GM12891 (cell line): ENCODE measurements at regions not wholly inside any gene's neighbourhood (a gene's known extent, or its start where the extent isn't known, plus 50 kb on each side); places are given as distances from the start of the nearest gene placed in this dataset.

ENCODE experiments used
- DNase-seq: peaks from one replicate; pipeline ENCODE4 v3.0.0; 2011; ENCODE audit warnings: low spot score; ENCODE audit not compliant: insufficient read length
- FAIRE-seq: peaks from 2 replicates; lab custom pipeline; 2011; peaks lifted over from hg19 to GRCh38; lab: Jason Lieb, UNC
- PAX5 ChIP-seq: IDR thresholded peaks from 2 replicates; pipeline ENCODE4 v1.6.1; 2011; ENCODE audit warnings: low read length, moderate library complexity, mild to moderate bottlenecking; ENCODE audit not compliant: insufficient read depth, severe bottlenecking
- POLR2A ChIP-seq: IDR thresholded peaks from 2 replicates; pipeline ENCODE4 v1.6.1; 2011; ENCODE audit warnings: low read depth, low read length, control low read depth
- POLR2AphosphoS5 ChIP-seq: IDR thresholded peaks from 2 replicates; pipeline ENCODE4 v1.6.1; 2011; ENCODE audit warnings: low read depth, low read length, control low read depth
- POU2F2 ChIP-seq: IDR thresholded peaks from 2 replicates; pipeline ENCODE4 v1.6.1; 2011; ENCODE audit warnings: low read depth, mild to moderate bottlenecking, control low read depth, low read length, moderate library complexity
- SPI1 ChIP-seq: IDR thresholded peaks from 2 replicates; pipeline ENCODE4 v1.6.1; 2011; ENCODE audit warnings: low read depth, low read length, control low read depth
- TAF1 ChIP-seq: IDR thresholded peaks from 2 replicates; pipeline ENCODE4 v1.6.1; 2011; ENCODE audit warnings: low read depth, low read length, control low read depth

- TF ChIP-seq POU2F2 (no peak), POLR2AphosphoS5 (no peak), PAX5 (no peak), POLR2A (no peak), SPI1 (no peak), TAF1 (no peak)
- DNase-seq, result no peak
- FAIRE-seq, result no peak
These were observed 404.4 kb upstream of the SOX11 start for GRCh38 chr2:5287558-5288334.

- TF ChIP-seq TAF1 (no peak), POU2F2 (no peak), SPI1 (no peak), POLR2A (no peak), POLR2AphosphoS5 (no peak), PAX5 (no peak)
- DNase-seq, result no peak
- no peak for FAIRE-seq
These were observed 401.2 kb upstream of the SOX11 start for GRCh38 chr2:5290900-5291546.

GRCh38 chr2:5304640-5305039 lies 387.5 kb upstream of the SOX11 start:
- TF ChIP-seq PAX5 (no peak), POLR2A (no peak), POLR2AphosphoS5 (no peak), SPI1 (no peak), TAF1 (no peak), POU2F2 (no peak)
- DNase-seq, result no peak
- FAIRE-seq, result no peak

GRCh38 chr2:5315041-5315440 lies 377.1 kb upstream of the SOX11 start:
- no peak for FAIRE-seq
- DNase-seq, result no peak
- TF ChIP-seq POU2F2 (no peak), PAX5 (no peak), POLR2A (no peak), TAF1 (no peak), SPI1 (no peak)

GRCh38 chr2:5315512-5315911 lies 376.7 kb upstream of the SOX11 start:
- DNase-seq (no peak), FAIRE-seq (no peak)
- TF ChIP-seq POLR2A (no peak), POU2F2 (no peak), POLR2AphosphoS5 (no peak)

- FAIRE-seq, result no peak
- TF ChIP-seq PAX5 (no peak), POLR2AphosphoS5 (no peak), SPI1 (no peak), POLR2A (no peak), TAF1 (no peak), POU2F2 (no peak)
- no peak for DNase-seq
These were observed 376.1 kb upstream of the SOX11 start for GRCh38 chr2:5316001-5316490.

- TF ChIP-seq PAX5 (no peak), POLR2A (no peak), POLR2AphosphoS5 (no peak), POU2F2 (no peak), TAF1 (no peak), SPI1 (no peak)
- FAIRE-seq, result no peak
- no peak for DNase-seq
These were observed 372.7 kb upstream of the SOX11 start for GRCh38 chr2:5319493-5319892.

- DNase-seq (no peak), FAIRE-seq (no peak)
- no peak for TF ChIP-seq POLR2AphosphoS5
- TF ChIP-seq POLR2A, result no peak
- TF ChIP-seq POU2F2, result no peak
- TF ChIP-seq TAF1, result no peak
- TF ChIP-seq PAX5, result no peak
- no peak for TF ChIP-seq SPI1
These were observed 369.8 kb upstream of the SOX11 start for GRCh38 chr2:5322396-5322795.

GRCh38 chr2:5325523-5325922 lies 366.7 kb upstream of the SOX11 start:
- DNase-seq (no peak), FAIRE-seq (no peak)
- no peak for TF ChIP-seq SPI1
- TF ChIP-seq TAF1, result no peak
- TF ChIP-seq POU2F2, result no peak
- no peak for TF ChIP-seq POLR2A
- no peak for TF ChIP-seq POLR2AphosphoS5
- no peak for TF ChIP-seq PAX5
